Mesenchymal stem cell (in vitro differentiated cells and primary cell): ENCODE measurements at regions not wholly inside any gene's neighbourhood (a gene's known extent, or its start where the extent isn't known, plus 50 kb on each side); places are given as distances from the start of the nearest gene placed in this dataset.

Source experiments
- DNase-seq: peaks from one replicate; pipeline ENCODE4 v3.0.0-alpha.2; 2013
- H2AFZ ChIP-seq: one replicate; pipeline ENCODE4 v1.6.1; 2013; ENCODE audit warnings: low read depth, mild to moderate bottlenecking, control low read depth, inconsistent platforms, low read length, moderate library complexity
- H2AK5ac ChIP-seq: 2 replicates; pipeline ENCODE4 v1.6.1; 2013; ENCODE audit warnings: low read length, moderate library complexity, mild to moderate bottlenecking, inconsistent platforms; ENCODE audit not compliant: severe bottlenecking
- H2BK120ac ChIP-seq: one replicate; pipeline ENCODE4 v1.6.1; 2013; ENCODE audit warnings: low read depth, mild to moderate bottlenecking, inconsistent platforms, low read length, moderate library complexity
- H2BK12ac ChIP-seq, 2 experiments: one replicate each; pipeline ENCODE4 v1.6.1; 2013; ENCODE audit warnings: inconsistent platforms in 2 of 2, low read length in 2 of 2, mild to moderate bottlenecking in 2 of 2, moderate library complexity in 2 of 2, control low read depth in 1 of 2
- H2BK15ac ChIP-seq: one replicate; pipeline ENCODE4 v1.6.1; 2013; ENCODE audit warnings: mild to moderate bottlenecking, low read depth, inconsistent platforms; ENCODE audit not compliant: poor library complexity, severe bottlenecking
- H2BK5ac ChIP-seq: 2 replicates; pipeline ENCODE4 v1.6.1; 2013; ENCODE audit warnings: low read depth, mild to moderate bottlenecking, low read length, control low read depth, inconsistent platforms; ENCODE audit not compliant: poor library complexity, severe bottlenecking
- H3K14ac ChIP-seq, 2 experiments: one replicate each; pipeline ENCODE4 v1.6.1; 2013; ENCODE audit warnings: inconsistent platforms in 2 of 2, low read length in 2 of 2, control low read depth in 1 of 2, mild to moderate bottlenecking in 1 of 2, moderate library complexity in 1 of 2
- H3K18ac ChIP-seq, 2 experiments: one replicate each; pipeline ENCODE4 v1.6.1; 2013; ENCODE audit warnings: inconsistent platforms in 2 of 2, low read length in 2 of 2, control low read depth in 1 of 2, low read depth in 1 of 2, mild to moderate bottlenecking in 1 of 2
- H3K23ac ChIP-seq, 2 experiments: one replicate each; pipeline ENCODE4 v1.6.1; 2013; ENCODE audit warnings: inconsistent platforms in 2 of 2, low read length in 2 of 2, mild to moderate bottlenecking in 2 of 2, moderate library complexity in 2 of 2, control low read depth in 1 of 2
- H3K27ac ChIP-seq: 2 replicates; pipeline ENCODE4 v1.5.1; 2013; ENCODE audit warnings: mild to moderate bottlenecking, moderate library complexity, low read length, control low read depth, inconsistent platforms; ENCODE audit not compliant: poor library complexity, severe bottlenecking
- H3K27me3 ChIP-seq, 2 experiments: 2 replicates each; pipeline versions ENCODE4 v1.6.1 to v1.7.0; 2013; ENCODE audit warnings: low read length in 2 of 2, mild to moderate bottlenecking in 2 of 2, moderate library complexity in 2 of 2, control low read depth in 1 of 2, inconsistent platforms in 1 of 2; ENCODE audit not compliant: control insufficient read depth in 1 of 2, insufficient read depth in 1 of 2
- H3K36me3 ChIP-seq, 2 experiments: 2 replicates each; pipeline versions ENCODE4 v1.6.1 to v1.7.0; 2013; ENCODE audit warnings: low read length in 2 of 2, control low read depth in 1 of 2, inconsistent platforms in 1 of 2, low read depth in 1 of 2, mild to moderate bottlenecking in 1 of 2; ENCODE audit not compliant: insufficient read depth in 2 of 2, control insufficient read depth in 1 of 2
- H3K4ac ChIP-seq, 2 experiments: one replicate each; pipeline ENCODE4 v1.6.1; 2013; ENCODE audit warnings: inconsistent platforms in 2 of 2, low read length in 2 of 2, mild to moderate bottlenecking in 2 of 2, moderate library complexity in 2 of 2, control low read depth in 1 of 2, low read depth in 1 of 2
- H3K4me1 ChIP-seq: 2 replicates; pipeline ENCODE4 v1.6.1; 2013; ENCODE audit warnings: low read depth, low read length, control low read depth; ENCODE audit not compliant: control insufficient read depth, insufficient read depth
- H3K4me2 ChIP-seq: 2 replicates; pipeline ENCODE4 v1.6.1; 2013; ENCODE audit warnings: low read length, mild to moderate bottlenecking, inconsistent platforms; ENCODE audit not compliant: poor library complexity, severe bottlenecking
- H3K4me3 ChIP-seq, 2 experiments: 2 replicates each; pipeline versions ENCODE4 v1.5.1 to v1.7.0; 2013; ENCODE audit warnings: low read length in 2 of 2, mild to moderate bottlenecking in 2 of 2, control low read depth in 1 of 2, low read depth in 1 of 2; ENCODE audit not compliant: insufficient read depth in 1 of 2
- H3K79me1 ChIP-seq: replicated peaks from 2 replicates; pipeline ENCODE4 v1.6.1; 2013; ENCODE audit warnings: mild to moderate bottlenecking, control low read depth, low read length, inconsistent platforms; ENCODE audit not compliant: poor library complexity, severe bottlenecking
- H3K9ac ChIP-seq: 2 replicates; pipeline ENCODE4 v1.7.0; 2013; ENCODE audit warnings: mild to moderate bottlenecking, low read length, moderate library complexity
- H3K9me3 ChIP-seq: 2 replicates; pipeline ENCODE4 v1.7.0; 2013; ENCODE audit warnings: mild to moderate bottlenecking, low read length; ENCODE audit not compliant: control insufficient read depth
- H4K8ac ChIP-seq: one replicate; pipeline ENCODE4 v1.6.1; 2013; ENCODE audit warnings: inconsistent platforms, mild to moderate bottlenecking, low read length, moderate library complexity
- H4K91ac ChIP-seq: one replicate; pipeline ENCODE4 v1.6.1; 2013; ENCODE audit warnings: mild to moderate bottlenecking, low read length, inconsistent platforms
- WGBS: methylation state at CpG from one replicate; pipeline ENCODE4 v1.1.7; 2013; ENCODE audit warnings: mixed read lengths; 5-methylcytosine and 5-hydroxymethylcytosine counted together

- no peak overlapping the region for H3K14ac ChIP-seq
- no peak overlapping the region for H2BK120ac ChIP-seq
- H3K18ac ChIP-seq, result no peak overlapping the region
- H3K9ac ChIP-seq, result peak overlapping the region; percentile 79
- H2BK15ac ChIP-seq, result no peak overlapping the region
- no peak overlapping the region for H2AFZ ChIP-seq
- peak overlapping the region in 1 of 2 experiments; percentile 37 for H3K4me3 ChIP-seq
- no peaks in the 10 kb centered on the region for H3K9me3 ChIP-seq
- no peak overlapping the region for H4K91ac ChIP-seq
- no peak for DNase-seq
- H3K4me1 ChIP-seq, result peaks cover 54% of the 10 kb centered on the region
- H3K27ac ChIP-seq, result peak overlapping the region; percentile 4
- H3K36me3 ChIP-seq, result peaks cover 48 to 96% of the 10 kb centered on the region in 2 experiments
- H3K4me2 ChIP-seq, result no peak overlapping the region
- no peak overlapping the region for H4K8ac ChIP-seq
- no peak overlapping the region for H2BK12ac ChIP-seq
- H2BK5ac ChIP-seq, result no peak overlapping the region
- no peaks in the 10 kb centered on the region for H3K27me3 ChIP-seq
- 88% methylated on average over 20 of the region's 20 CpGs for WGBS
- H3K4ac ChIP-seq, result no peak overlapping the region
- no peak overlapping the region for H3K23ac ChIP-seq
- peaks cover 8% of the 10 kb centered on the region for H3K79me1 ChIP-seq
- no peak overlapping the region for H2AK5ac ChIP-seq
Observed at GRCh38 chr12:124369827-124370378, 75.0 kb downstream of the RFLNA start.

- H4K8ac ChIP-seq, result peak overlapping the region; percentile 29
- DNase-seq, result peak; percentile 36
- no peak overlapping the region for H3K18ac ChIP-seq
- no peak overlapping the region for H4K91ac ChIP-seq
- H3K79me1 ChIP-seq, result peaks cover 8% of the 10 kb centered on the region
- H3K4me2 ChIP-seq, result no peak overlapping the region
- no peak overlapping the region for H3K14ac ChIP-seq
- H2BK12ac ChIP-seq, result no peak overlapping the region
- H3K27me3 ChIP-seq, result no peaks in the 10 kb centered on the region
- H2BK5ac ChIP-seq, result no peak overlapping the region
- H3K27ac ChIP-seq, result peak overlapping the region; percentile 30
- H3K36me3 ChIP-seq, result peaks cover 43 to 96% of the 10 kb centered on the region in 2 experiments
- H2BK120ac ChIP-seq, result no peak overlapping the region
- peaks cover 53% of the 10 kb centered on the region for H3K4me1 ChIP-seq
- no peak overlapping the region for H3K4me3 ChIP-seq
- H3K9ac ChIP-seq, result peak overlapping the region; percentile 79
- no peak overlapping the region for H2AFZ ChIP-seq
- no peak overlapping the region for H2BK15ac ChIP-seq
- H3K4ac ChIP-seq, result no peak overlapping the region
- no peak overlapping the region for H3K23ac ChIP-seq
- H3K9me3 ChIP-seq, result no peaks in the 10 kb centered on the region
- H2AK5ac ChIP-seq, result no peak overlapping the region
- WGBS, result 87% methylated on average over 38 of the region's 38 CpGs
Observed at GRCh38 chr12:124369055-124369826, 74.3 kb downstream of the RFLNA start.

- H2BK120ac ChIP-seq, result no peak overlapping the region
- DNase-seq, result no peak
- H4K8ac ChIP-seq, result no peak overlapping the region
- H3K9ac ChIP-seq, result peak overlapping the region; percentile 79
- H3K27ac ChIP-seq, result peak overlapping the region; percentile 30
- H3K4me2 ChIP-seq, result no peak overlapping the region
- no peak overlapping the region for H3K14ac ChIP-seq
- no peak overlapping the region for H2BK5ac ChIP-seq
- no peaks in the 10 kb centered on the region for H3K9me3 ChIP-seq
- no peak overlapping the region for H2BK12ac ChIP-seq
- no peak overlapping the region for H3K4me3 ChIP-seq
- no peak overlapping the region for H3K23ac ChIP-seq
- no peak overlapping the region for H2BK15ac ChIP-seq
- WGBS, result 96% methylated on average over 10 of the region's 10 CpGs
- H3K27me3 ChIP-seq, result no peaks in the 10 kb centered on the region
- H2AK5ac ChIP-seq, result no peak overlapping the region
- H2AFZ ChIP-seq, result no peak overlapping the region
- H3K79me1 ChIP-seq, result peaks cover 8% of the 10 kb centered on the region
- no peak overlapping the region for H3K18ac ChIP-seq
- H3K4me1 ChIP-seq, result peaks cover 56% of the 10 kb centered on the region
- no peak overlapping the region for H3K4ac ChIP-seq
- H3K36me3 ChIP-seq, result peaks cover 38 to 96% of the 10 kb centered on the region in 2 experiments
- no peak overlapping the region for H4K91ac ChIP-seq
Observed at GRCh38 chr12:124368421-124369032, 73.6 kb downstream of the RFLNA start.

GRCh38 chr12:124365726-124366430 is 71.0 kb downstream of the RFLNA start:
- WGBS, result 97% methylated on average over 23 of the region's 23 CpGs
- no peak overlapping the region for H3K23ac ChIP-seq
- no peak overlapping the region for H3K4me2 ChIP-seq
- H2BK15ac ChIP-seq, result no peak overlapping the region
- H2AFZ ChIP-seq, result no peak overlapping the region
- no peak overlapping the region for H2AK5ac ChIP-seq
- H3K4ac ChIP-seq, result no peak overlapping the region
- DNase-seq, result no peak
- H3K36me3 ChIP-seq, result peaks cover 27 to 98% of the 10 kb centered on the region in 2 experiments
- no peak overlapping the region for H4K91ac ChIP-seq
- H2BK120ac ChIP-seq, result no peak overlapping the region
- H3K79me1 ChIP-seq, result peaks cover 6% of the 10 kb centered on the region
- H3K14ac ChIP-seq, result no peak overlapping the region
- H3K4me3 ChIP-seq, result no peak overlapping the region
- H3K27me3 ChIP-seq, result no peaks in the 10 kb centered on the region
- H2BK12ac ChIP-seq, result no peak overlapping the region
- no peak overlapping the region for H3K18ac ChIP-seq
- H3K27ac ChIP-seq, result no peak overlapping the region
- H2BK5ac ChIP-seq, result no peak overlapping the region
- no peak overlapping the region for H4K8ac ChIP-seq
- H3K4me1 ChIP-seq, result peaks cover 56% of the 10 kb centered on the region
- H3K9ac ChIP-seq, result no peak overlapping the region
- H3K9me3 ChIP-seq, result no peaks in the 10 kb centered on the region
